NCI-H2081 (cell line): ENCODE measurements at regions not wholly inside any gene's neighbourhood (a gene's known extent, or its start where the extent isn't known, plus 50 kb on each side); places are given as distances from the start of the nearest gene placed in this dataset.
"Not testable (repeated sequence)": the region's sequence is repeated elsewhere in the genome, so short reads cannot be mapped to it uniquely, and the experiment has no call there.

Experiments
- DNase-seq, 2 experiments: peaks; one replicate each; lab custom pipeline; 2025; lab: John Stamatoyannopoulos, UW

GRCh38 chr11:22444076-22444475 is 105.9 kb downstream of the SLC17A6 start:
- DNase-seq: no peak

GRCh38 chr11:22441831-22442230 is 103.7 kb downstream of the SLC17A6 start:
- DNase-seq: no peak

DNA sequence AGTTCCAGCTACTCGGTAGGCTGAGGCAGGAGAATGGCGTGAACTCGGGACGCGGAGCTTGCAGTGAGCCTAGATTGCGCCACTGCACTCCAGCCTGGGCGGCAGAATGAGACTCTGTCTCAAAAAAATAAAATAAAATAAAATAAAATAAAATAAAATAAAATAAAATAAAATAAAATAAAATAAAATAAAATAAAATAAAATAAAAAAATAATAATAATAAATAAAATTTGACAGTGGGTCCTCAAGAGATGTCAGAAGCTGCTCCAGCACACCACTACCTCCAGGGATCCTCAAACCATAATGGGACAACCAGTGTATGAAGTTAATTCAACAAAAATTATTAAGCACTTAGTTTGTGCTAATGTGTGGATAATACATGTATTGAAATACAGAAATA is 97.4 kb downstream of the SLC17A6 start:
- not testable (repeated sequence) for DNase-seq

DNA sequence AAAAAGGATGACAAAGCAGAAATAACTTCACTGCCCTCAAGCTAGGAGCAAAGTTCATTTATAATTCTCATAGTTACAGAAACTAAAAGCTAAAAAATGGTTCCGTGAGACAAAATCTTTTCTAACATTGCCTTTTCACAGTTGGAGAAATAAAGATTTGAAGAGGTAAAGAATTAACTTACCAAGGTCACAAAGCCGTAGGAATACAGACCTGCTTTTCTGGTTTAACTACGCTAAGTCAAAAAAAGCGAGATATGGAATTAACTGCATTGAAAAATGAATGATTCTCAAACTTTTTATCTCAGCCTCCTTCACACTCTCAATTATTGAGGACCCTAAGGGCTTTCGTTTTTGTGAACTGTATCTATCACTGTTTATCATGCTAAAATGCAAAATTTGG is 95.3 kb downstream of the SLC17A6 start:
- no peak for DNase-seq

DNA sequence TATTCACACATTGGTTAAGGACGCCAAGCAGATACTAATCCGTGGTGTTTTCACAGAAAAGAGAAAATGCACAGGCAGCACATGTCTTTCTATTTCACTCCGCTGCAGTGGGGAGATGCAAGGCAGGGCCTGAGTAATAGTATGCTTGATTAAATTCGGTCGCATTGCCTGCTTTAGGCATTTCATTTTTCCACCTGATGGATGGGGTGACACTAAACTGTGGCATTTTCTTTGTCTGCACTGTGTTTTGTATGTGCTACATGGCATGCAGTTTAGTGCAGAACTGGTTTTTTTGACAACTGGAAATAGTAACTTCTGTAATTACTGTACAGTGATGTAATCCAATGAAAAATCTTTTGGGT is 94.9 kb downstream of the SLC17A6 start:
- DNase-seq: no peak

- DNase-seq: no peak
Measured at GRCh38 chr11:22432291-22433093, 94.3 kb downstream of the SLC17A6 start.

- DNase-seq: no peak
Measured at GRCh38 chr11:22431106-22431505, 92.9 kb downstream of the SLC17A6 start.

- no peak for DNase-seq
Measured at GRCh38 chr11:22430639-22431038, 92.5 kb downstream of the SLC17A6 start.

DNA sequence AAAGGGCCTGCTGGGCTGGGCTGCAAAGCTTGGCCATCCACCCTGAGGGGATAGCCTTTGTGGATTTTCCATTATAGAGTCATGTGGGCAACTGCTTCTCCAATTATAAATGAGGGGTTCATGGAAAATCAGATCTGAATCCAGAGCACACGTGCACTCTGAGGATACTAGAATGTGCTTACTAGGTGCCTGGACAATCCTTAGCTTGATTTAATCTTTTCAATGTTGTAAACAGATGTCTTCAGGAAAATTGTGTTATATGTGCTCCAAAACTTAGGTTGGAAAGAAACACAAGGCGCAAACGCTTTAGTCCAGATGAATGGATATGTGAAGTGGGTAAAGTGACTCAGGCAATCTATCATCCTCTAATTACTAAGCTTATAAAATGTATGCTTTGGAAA is 92.0 kb downstream of the SLC17A6 start:
- DNase-seq: no peak
